Tibial artery (tissue), 4 donors: ENCODE measurements at regions not wholly inside any gene's neighbourhood (a gene's known extent, or its start where the extent isn't known, plus 50 kb on each side); places are given as distances from the start of the nearest gene placed in this dataset.

Experiments
- DNase-seq, 2 donors: peaks; one replicate each; pipeline ENCODE4 v3.0.0-alpha.2; 2019
- H3K27ac ChIP-seq, 2 donors: fragments of 200-600 bp; sonication (generic) in 1 of 2; 1 replicate in 1 of 2; 2 replicates in 1 of 2; pipeline ENCODE4 v1.5.1; 2018 to 2019; ENCODE audit warnings: mild to moderate bottlenecking in 1 of 2
- H3K27me3 ChIP-seq, 2 donors: fragments of 200-600 bp; sonication (generic) in 1 of 2; one replicate each; pipeline versions ENCODE4 v1.5.1 to v1.6.0; 2016 to 2019
- H3K36me3 ChIP-seq, 3 donors: fragments of 200-600 bp; sonication (generic) in 2 of 3; one replicate each; pipeline ENCODE4 v1.5.1; 2016 to 2019; ENCODE audit warnings: mild to moderate bottlenecking in 2 of 3
- H3K4me1 ChIP-seq, 4 donors: fragments of 200-600 bp; sonication (generic) in 2 of 4; 1 replicate in 3 of 4; 2 replicates in 1 of 4; pipeline ENCODE4 v1.5.1; 2016 to 2019
- H3K4me3 ChIP-seq, 2 donors: fragments of 200-600 bp; sonication (generic) in 1 of 2; 1 replicate in 1 of 2; 2 replicates in 1 of 2; pipeline ENCODE4 v1.5.1; 2018 to 2019; ENCODE audit warnings: mild to moderate bottlenecking in 2 of 2
- H3K9me3 ChIP-seq, 3 donors: fragments of 200-600 bp; sonication (generic) in 1 of 3; one replicate each; pipeline ENCODE4 v1.5.1; 2016 to 2019
- intact Hi-C: fragments of 100-400 bp; cut with DNase I; formaldehyde crosslinking; loops from one replicate; pipeline ENCODE4 v1.15.0; 2023; ENCODE audit warnings: low total_unique reads
- TF ChIP-seq, protein P1 (sequence below), 2 experiments: fragments of 200-600 bp in 1 of 2; fragments of 450-650 bp in 1 of 2; IDR thresholded peaks; one replicate each; pipeline ENCODE4 v1.5.1; 2017 to 2019; ENCODE audit warnings: antibody characterized with exemption in 2 of 2, mild to moderate bottlenecking in 1 of 2, moderate library complexity in 1 of 2

DNA sequence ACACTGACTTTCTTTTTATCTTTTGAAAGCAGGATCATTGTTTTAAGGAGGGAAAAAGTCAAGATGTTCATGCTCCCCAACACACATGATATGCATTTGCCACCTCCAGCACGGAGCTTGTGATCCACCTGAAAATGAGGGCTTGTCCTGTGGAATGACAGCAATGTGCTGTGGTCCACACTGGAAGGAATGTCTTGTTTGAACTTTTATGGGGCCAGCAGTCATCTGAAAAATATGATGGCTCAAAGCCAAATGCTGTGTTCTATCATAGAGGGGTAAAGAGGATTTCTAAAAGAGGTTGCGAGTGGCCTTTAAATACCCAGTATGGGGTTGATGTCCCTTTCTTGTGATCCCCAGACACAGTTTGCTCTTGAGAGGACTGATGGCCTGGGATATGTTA is 226.5 kb upstream of the SPRED2 start:
- intact Hi-C loops = no loop called here
- TF ChIP-seq, protein P1, sequence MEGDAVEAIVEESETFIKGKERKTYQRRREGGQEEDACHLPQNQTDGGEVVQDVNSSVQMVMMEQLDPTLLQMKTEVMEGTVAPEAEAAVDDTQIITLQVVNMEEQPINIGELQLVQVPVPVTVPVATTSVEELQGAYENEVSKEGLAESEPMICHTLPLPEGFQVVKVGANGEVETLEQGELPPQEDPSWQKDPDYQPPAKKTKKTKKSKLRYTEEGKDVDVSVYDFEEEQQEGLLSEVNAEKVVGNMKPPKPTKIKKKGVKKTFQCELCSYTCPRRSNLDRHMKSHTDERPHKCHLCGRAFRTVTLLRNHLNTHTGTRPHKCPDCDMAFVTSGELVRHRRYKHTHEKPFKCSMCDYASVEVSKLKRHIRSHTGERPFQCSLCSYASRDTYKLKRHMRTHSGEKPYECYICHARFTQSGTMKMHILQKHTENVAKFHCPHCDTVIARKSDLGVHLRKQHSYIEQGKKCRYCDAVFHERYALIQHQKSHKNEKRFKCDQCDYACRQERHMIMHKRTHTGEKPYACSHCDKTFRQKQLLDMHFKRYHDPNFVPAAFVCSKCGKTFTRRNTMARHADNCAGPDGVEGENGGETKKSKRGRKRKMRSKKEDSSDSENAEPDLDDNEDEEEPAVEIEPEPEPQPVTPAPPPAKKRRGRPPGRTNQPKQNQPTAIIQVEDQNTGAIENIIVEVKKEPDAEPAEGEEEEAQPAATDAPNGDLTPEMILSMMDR (IDR thresholded peaks at IDR 0.05) = no peak
- Histone ChIP-seq H3K27ac (no peak overlapping the region), H3K27me3 (no peaks in the 10 kb centered on the region), H3K36me3 (no peaks in the 10 kb centered on the region), H3K4me1 (peaks cover 0 to 16% (median 2%) of the 10 kb centered on the region in 4 donors), H3K9me3 (no peaks in the 10 kb centered on the region), H3K4me3 (no peak overlapping the region)
- no peak for DNase-seq

DNA sequence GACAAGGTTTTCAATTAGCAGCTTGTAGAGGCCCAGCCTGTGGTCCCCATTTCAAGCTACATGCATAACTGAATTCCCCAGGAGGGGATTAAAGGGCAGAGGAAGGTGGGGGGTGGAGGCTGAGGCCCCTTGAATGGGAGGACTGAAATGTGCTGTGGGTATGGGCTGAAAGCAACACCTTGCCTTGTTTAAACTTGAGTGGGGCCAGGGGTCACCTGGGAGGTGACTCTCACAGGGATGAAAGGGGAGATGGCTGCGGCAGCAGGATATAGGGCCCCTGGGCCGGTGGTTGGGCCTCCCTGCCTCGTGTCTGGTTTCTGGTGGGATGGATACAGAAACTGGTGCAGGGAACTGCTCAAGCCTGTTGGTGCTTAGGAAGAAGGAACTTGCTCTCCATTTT is 225.9 kb upstream of the SPRED2 start:
- intact Hi-C loops = no loop called here
- H3K4me3 ChIP-seq = no peak overlapping the region
- H3K27me3 ChIP-seq = no peaks in the 10 kb centered on the region
- H3K4me1 ChIP-seq = peaks cover 0 to 14% (median 2%) of the 10 kb centered on the region in 4 donors
- TF ChIP-seq, protein P1 (IDR thresholded peaks at IDR 0.05) = no peak
- no peaks in the 10 kb centered on the region for H3K36me3 ChIP-seq
- no peak for DNase-seq
- no peak overlapping the region for H3K27ac ChIP-seq
- H3K9me3 ChIP-seq = no peaks in the 10 kb centered on the region

DNA sequence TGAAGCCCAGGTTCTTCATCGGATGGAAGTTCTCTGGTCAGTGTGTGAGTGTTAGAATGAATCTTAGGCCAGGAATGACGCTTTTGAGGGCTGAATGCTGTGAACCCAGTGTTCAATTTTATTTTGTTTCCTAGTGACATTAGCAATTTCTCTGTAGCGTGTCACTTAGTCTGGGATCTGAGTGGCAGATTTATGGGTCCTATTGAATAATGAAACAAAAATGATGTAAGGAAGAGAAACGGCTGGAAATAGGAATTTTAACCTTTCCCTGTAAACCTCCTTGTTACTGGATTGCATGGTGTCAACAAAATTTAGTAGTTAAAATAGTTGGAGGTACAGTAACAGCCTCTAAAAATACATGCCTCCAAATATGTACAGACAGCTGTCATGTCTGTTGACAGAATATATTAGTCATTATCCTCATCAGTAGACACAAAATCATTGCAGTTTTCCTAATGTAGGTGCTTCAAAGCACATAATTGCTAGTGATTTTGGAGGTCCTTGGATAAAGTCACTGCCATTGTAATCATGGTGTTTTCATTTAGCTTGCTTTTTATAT is 223.8 kb upstream of the SPRED2 start:
- intact Hi-C loops = no loop called here
- no peaks in the 10 kb centered on the region for H3K36me3 ChIP-seq
- TF ChIP-seq, protein P1 (IDR thresholded peaks at IDR 0.05) = no peak
- no peak overlapping the region for H3K27ac ChIP-seq
- no peak for DNase-seq
- no peak overlapping the region for H3K4me3 ChIP-seq
- H3K27me3 ChIP-seq = no peaks in the 10 kb centered on the region
- H3K4me1 ChIP-seq = no peaks in the 10 kb centered on the region
- no peaks in the 10 kb centered on the region for H3K9me3 ChIP-seq

DNA sequence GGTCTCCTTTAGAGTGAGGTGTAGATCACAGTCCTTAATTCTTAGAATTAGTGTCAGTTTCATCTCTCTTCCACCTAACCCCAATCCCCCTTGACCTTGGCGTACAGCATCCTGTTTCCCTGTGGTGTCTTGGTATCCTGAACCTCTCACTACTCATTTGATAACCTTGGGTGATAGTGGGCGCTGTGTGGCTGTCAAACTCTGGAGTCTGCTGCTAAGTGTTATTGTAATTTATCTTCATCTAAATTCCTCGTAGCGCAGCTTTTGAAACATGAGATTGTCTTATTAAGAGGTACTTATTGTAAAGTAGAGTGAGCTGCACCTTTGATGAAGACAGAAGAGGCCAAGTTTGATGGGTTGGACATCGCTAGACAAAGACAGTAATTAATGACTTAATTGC is 222.6 kb upstream of the SPRED2 start:
- H3K9me3 ChIP-seq = no peaks in the 10 kb centered on the region

DNA sequence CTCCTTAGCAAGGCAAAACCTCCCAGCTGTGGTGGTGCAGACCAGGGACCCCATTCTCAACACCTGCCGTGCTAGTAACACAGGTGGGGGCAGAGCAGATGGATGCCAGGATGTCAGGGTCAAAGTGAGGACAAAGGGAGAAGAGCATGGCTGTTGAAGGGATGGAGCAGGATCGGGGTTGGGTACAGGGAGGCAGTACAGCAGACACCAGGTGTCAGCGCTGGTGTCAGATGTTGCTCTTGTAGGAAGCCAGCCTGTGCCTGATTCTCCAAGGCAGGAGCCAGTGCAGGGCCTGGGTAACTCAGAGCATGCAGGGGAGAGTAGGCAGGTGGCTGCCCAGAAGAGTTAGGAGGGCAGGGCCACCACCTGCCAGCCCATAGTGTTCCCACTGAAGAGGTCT is 222.1 kb upstream of the SPRED2 start:
- no peaks in the 10 kb centered on the region for H3K36me3 ChIP-seq
- no peaks in the 10 kb centered on the region for H3K4me1 ChIP-seq
- DNase-seq = no peak
- no peaks in the 10 kb centered on the region for H3K27me3 ChIP-seq
- no peak overlapping the region for H3K4me3 ChIP-seq
- H3K9me3 ChIP-seq = no peaks in the 10 kb centered on the region
- intact Hi-C loops = no loop called here
- H3K27ac ChIP-seq = no peak overlapping the region
- TF ChIP-seq, protein P1 (IDR thresholded peaks at IDR 0.05) = no peak

More for the DNA sequence above, 222.6 kb upstream of the SPRED2 start:
- TF ChIP-seq, protein P1 (IDR thresholded peaks at IDR 0.05) = no peak
- H3K4me1 ChIP-seq = no peaks in the 10 kb centered on the region
- intact Hi-C loops = no loop called here
- no peak overlapping the region for H3K4me3 ChIP-seq
- no peaks in the 10 kb centered on the region for H3K36me3 ChIP-seq
- no peak overlapping the region for H3K27ac ChIP-seq
- DNase-seq = no peak
- no peaks in the 10 kb centered on the region for H3K27me3 ChIP-seq

DNA sequence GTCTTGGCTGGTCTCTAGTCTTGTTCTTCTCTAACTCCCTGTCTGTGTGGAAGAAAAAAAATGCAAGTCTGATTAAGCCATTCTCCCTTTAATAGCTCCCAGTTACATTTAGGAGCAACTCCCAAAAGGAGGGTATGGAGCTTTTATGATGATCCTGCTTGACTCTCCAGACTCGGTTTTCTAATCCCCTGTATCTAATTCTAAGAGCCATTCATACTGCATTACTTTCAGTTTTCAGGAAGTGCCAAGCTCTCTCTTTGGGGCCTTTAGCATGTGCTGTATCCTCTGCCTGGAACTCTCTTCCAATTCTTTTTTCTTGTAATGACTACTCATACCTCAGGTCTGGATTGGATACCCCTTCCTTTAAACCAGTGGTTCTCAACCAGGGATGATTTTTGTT is 219.7 kb upstream of the SPRED2 start:
- Histone ChIP-seq H3K27ac (no peak overlapping the region), H3K27me3 (no peaks in the 10 kb centered on the region), H3K9me3 (no peaks in the 10 kb centered on the region), H3K36me3 (no peaks in the 10 kb centered on the region), H3K4me3 (no peak overlapping the region), H3K4me1 (no peaks in the 10 kb centered on the region)
- TF ChIP-seq, protein P1 (IDR thresholded peaks at IDR 0.05) = no peak
- intact Hi-C loops = no loop called here
- no peak for DNase-seq
